SK-N-MC (cell line): ENCODE measurements at regions not wholly inside any gene's neighbourhood (a gene's known extent, or its start where the extent isn't known, plus 50 kb on each side); places are given as distances from the start of the nearest gene placed in this dataset.

ENCODE experiments used
- EZH2 ChIP-seq: fragments of 200-600 bp; sonication (generic); IDR thresholded peaks from one replicate; pipeline ENCODE4 v1.6.1; 2017; ENCODE audit warnings: antibody characterized with exemption
- POLR2AphosphoS5 ChIP-seq: IDR thresholded peaks from 2 replicates; pipeline ENCODE4 v1.6.1; 2012; ENCODE audit warnings: mild to moderate bottlenecking, low read depth, low read length, borderline replicate concordance

GRCh38 chr20:48076747-48077146 lies 291.5 kb upstream of the SULF2 start:
- TF ChIP-seq POLR2AphosphoS5 (no peak), EZH2 (no peak)
